Jurkat, Clone E6-1 (cell line): ENCODE measurements at regions not wholly inside any gene's neighbourhood (a gene's known extent, or its start where the extent isn't known, plus 50 kb on each side); places are given as distances from the start of the nearest gene placed in this dataset.

Experiments used
- DNase-seq: peaks from one replicate; pipeline ENCODE4 v3.0.0-alpha.2; 2011; ENCODE audit warnings: low read depth, low spot score
- H3K4me3 ChIP-seq: 2 replicates; pipeline ENCODE4 v1.5.1; 2011; ENCODE audit warnings: mild to moderate bottlenecking, low read length, control low read depth, moderate library complexity

- no peak overlapping the region for H3K4me3 ChIP-seq
- DNase-seq: no peak
Measured at GRCh38 chr3:80238152-80238551, 470.4 kb upstream of the ROBO1 start.

GRCh38 chr3:80234706-80235105, 466.9 kb upstream of the ROBO1 start:
- H3K4me3 ChIP-seq: no peak overlapping the region
- no peak for DNase-seq

- H3K4me3 ChIP-seq: no peak overlapping the region
- DNase-seq: no peak
Measured at GRCh38 chr3:80233576-80233975, 465.8 kb upstream of the ROBO1 start.

GRCh38 chr3:80232760-80233159, 465.0 kb upstream of the ROBO1 start:
- no peak for DNase-seq
- no peak overlapping the region for H3K4me3 ChIP-seq

GRCh38 chr3:80230962-80231361, 463.2 kb upstream of the ROBO1 start:
- DNase-seq: no peak
- H3K4me3 ChIP-seq: no peak overlapping the region

- no peak for DNase-seq
- no peak overlapping the region for H3K4me3 ChIP-seq
Measured at GRCh38 chr3:80227216-80227615, 459.4 kb upstream of the ROBO1 start.

- no peak for DNase-seq
- no peak overlapping the region for H3K4me3 ChIP-seq
Measured at GRCh38 chr3:80215191-80215590, 447.4 kb upstream of the ROBO1 start.

- no peak for DNase-seq
- no peak overlapping the region for H3K4me3 ChIP-seq
Measured at GRCh38 chr3:80213086-80213485, 445.3 kb upstream of the ROBO1 start.

- no peak for DNase-seq
- no peak overlapping the region for H3K4me3 ChIP-seq
Measured at GRCh38 chr3:80192936-80193335, 425.1 kb upstream of the ROBO1 start.

- DNase-seq: no peak
- no peak overlapping the region for H3K4me3 ChIP-seq
Measured at GRCh38 chr3:80190051-80190450, 422.3 kb upstream of the ROBO1 start.

- DNase-seq: no peak
- H3K4me3 ChIP-seq: no peak overlapping the region
Measured at GRCh38 chr3:80187981-80188380, 420.2 kb upstream of the ROBO1 start.

GRCh38 chr3:80159990-80160506, 392.2 kb upstream of the ROBO1 start:
- no peak overlapping the region for H3K4me3 ChIP-seq
- DNase-seq: no peak

- H3K4me3 ChIP-seq: no peak overlapping the region
- DNase-seq: no peak
Measured at GRCh38 chr3:80158332-80158731, 390.5 kb upstream of the ROBO1 start.

GRCh38 chr3:80157546-80157945, 389.7 kb upstream of the ROBO1 start:
- no peak for DNase-seq
- no peak overlapping the region for H3K4me3 ChIP-seq

- H3K4me3 ChIP-seq: no peak overlapping the region
- no peak for DNase-seq
Measured at GRCh38 chr3:80152692-80153091, 384.9 kb upstream of the ROBO1 start.

- no peak for DNase-seq
- no peak overlapping the region for H3K4me3 ChIP-seq
Measured at GRCh38 chr3:80142714-80143113, 374.9 kb upstream of the ROBO1 start.

- no peak for DNase-seq
- H3K4me3 ChIP-seq: no peak overlapping the region
Measured at GRCh38 chr3:80141557-80141956, 373.8 kb upstream of the ROBO1 start.

- DNase-seq: no peak
- H3K4me3 ChIP-seq: no peak overlapping the region
Measured at GRCh38 chr3:80116281-80116680, 348.5 kb upstream of the ROBO1 start.

- H3K4me3 ChIP-seq: no peak overlapping the region
- DNase-seq: no peak
Measured at GRCh38 chr3:80114694-80115093, 346.9 kb upstream of the ROBO1 start.

- DNase-seq: no peak
- H3K4me3 ChIP-seq: no peak overlapping the region
Measured at GRCh38 chr3:80113331-80113730, 345.5 kb upstream of the ROBO1 start.

GRCh38 chr3:80099559-80100066, 331.8 kb upstream of the ROBO1 start:
- H3K4me3 ChIP-seq: no peak overlapping the region

GRCh38 chr3:80097674-80098073, 329.9 kb upstream of the ROBO1 start:
- no peak for DNase-seq

More at GRCh38 chr3:80099559-80100066, 331.8 kb upstream of the ROBO1 start:
- DNase-seq: no peak

More at GRCh38 chr3:80097674-80098073, 329.9 kb upstream of the ROBO1 start:
- no peak overlapping the region for H3K4me3 ChIP-seq
